Testis (tissue), 2 donors: ENCODE measurements at regions not wholly inside any gene's neighbourhood (a gene's known extent, or its start where the extent isn't known, plus 50 kb on each side); places are given as distances from the start of the nearest gene placed in this dataset.

ENCODE experiments used
- POLR2A ChIP-seq: fragments of 450-650 bp; IDR thresholded peaks from one replicate; pipeline ENCODE4 v1.6.1; 2017; ENCODE audit warnings: antibody characterized with exemption, mild to moderate bottlenecking, moderate library complexity
- TF ChIP-seq, protein P1 (sequence below), 3 experiments: fragments of 450-650 bp in 2 of 3; fragments of 200-600 bp in 1 of 3; sonication (generic) in 1 of 3; IDR thresholded peaks; one replicate each; pipeline ENCODE4 v1.5.1; 2016 to 2019; ENCODE audit warnings: antibody characterized with exemption in 3 of 3, mild to moderate bottlenecking in 2 of 3, moderate library complexity in 1 of 3

DNA sequence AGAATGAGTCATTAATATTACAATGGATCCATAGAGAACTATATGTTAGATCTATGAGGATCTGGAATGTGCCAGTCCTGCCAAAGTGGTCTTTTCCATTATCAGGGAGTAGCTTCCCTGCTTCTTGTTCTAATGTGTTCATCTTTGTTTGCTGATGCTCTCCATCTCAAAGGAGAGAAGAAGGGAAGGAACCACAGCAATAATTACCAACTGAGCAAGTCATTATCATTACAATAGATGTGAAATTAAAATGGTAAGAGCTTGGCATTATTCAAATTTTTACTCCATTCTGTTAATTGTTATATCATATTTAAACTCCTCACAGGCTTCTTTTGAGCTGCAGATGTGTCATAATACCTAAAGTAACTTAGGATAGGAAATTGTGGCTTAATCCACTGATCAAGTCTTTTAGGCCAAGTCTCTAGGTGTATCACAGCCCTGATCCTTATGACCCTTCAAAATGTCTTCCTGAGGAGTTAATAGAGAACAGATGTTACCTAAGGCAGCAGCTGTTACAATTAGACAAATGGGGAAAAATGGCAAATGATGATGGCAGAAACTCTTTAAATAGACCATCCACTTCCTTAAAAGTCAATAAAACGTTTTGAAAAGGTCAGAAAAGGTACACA lies 1492.7 kb upstream of the IGFBP7 start:
- no peak for TF ChIP-seq POLR2A
- TF ChIP-seq, protein P1, sequence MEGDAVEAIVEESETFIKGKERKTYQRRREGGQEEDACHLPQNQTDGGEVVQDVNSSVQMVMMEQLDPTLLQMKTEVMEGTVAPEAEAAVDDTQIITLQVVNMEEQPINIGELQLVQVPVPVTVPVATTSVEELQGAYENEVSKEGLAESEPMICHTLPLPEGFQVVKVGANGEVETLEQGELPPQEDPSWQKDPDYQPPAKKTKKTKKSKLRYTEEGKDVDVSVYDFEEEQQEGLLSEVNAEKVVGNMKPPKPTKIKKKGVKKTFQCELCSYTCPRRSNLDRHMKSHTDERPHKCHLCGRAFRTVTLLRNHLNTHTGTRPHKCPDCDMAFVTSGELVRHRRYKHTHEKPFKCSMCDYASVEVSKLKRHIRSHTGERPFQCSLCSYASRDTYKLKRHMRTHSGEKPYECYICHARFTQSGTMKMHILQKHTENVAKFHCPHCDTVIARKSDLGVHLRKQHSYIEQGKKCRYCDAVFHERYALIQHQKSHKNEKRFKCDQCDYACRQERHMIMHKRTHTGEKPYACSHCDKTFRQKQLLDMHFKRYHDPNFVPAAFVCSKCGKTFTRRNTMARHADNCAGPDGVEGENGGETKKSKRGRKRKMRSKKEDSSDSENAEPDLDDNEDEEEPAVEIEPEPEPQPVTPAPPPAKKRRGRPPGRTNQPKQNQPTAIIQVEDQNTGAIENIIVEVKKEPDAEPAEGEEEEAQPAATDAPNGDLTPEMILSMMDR (IDR thresholded peaks at IDR 0.05), result no peak
